GM18505 (cell line): ENCODE measurements at regions not wholly inside any gene's neighbourhood (a gene's known extent, or its start where the extent isn't known, plus 50 kb on each side); places are given as distances from the start of the nearest gene placed in this dataset.

Experiments
- ATAC-seq: cut with Tn5 transposase; IDR thresholded peaks from one replicate; pipeline ENCODE4 v1.9.1; 2021; ENCODE audit not compliant: unreplicated experiment
- POLR2A ChIP-seq: IDR thresholded peaks from 4 replicates; pipeline ENCODE4 v1.6.1; 2011; ENCODE audit warnings: borderline replicate concordance; ENCODE audit not compliant: insufficient read depth, insufficient read length; ENCODE audit errors: extremely low read depth

- no peak for TF ChIP-seq POLR2A
- no peak for ATAC-seq
Measured at GRCh38 chr3:166498446-166498845, 661.2 kb upstream of the BCHE start.

GRCh38 chr3:166489826-166490225 is 652.6 kb upstream of the BCHE start:
- no peak for TF ChIP-seq POLR2A
- no peak for ATAC-seq

- no peak for ATAC-seq
Measured at GRCh38 chr3:166488977-166489672, 651.9 kb upstream of the BCHE start.

GRCh38 chr3:166484470-166484869 is 647.2 kb upstream of the BCHE start:
- no peak for ATAC-seq
- no peak for TF ChIP-seq POLR2A

More at GRCh38 chr3:166488977-166489672, 651.9 kb upstream of the BCHE start:
- TF ChIP-seq POLR2A: no peak

GRCh38 chr3:166481340-166481739 is 644.1 kb upstream of the BCHE start:
- no peak for TF ChIP-seq POLR2A
- ATAC-seq: no peak

GRCh38 chr3:166478356-166478755 is 641.1 kb upstream of the BCHE start:
- no peak for ATAC-seq
- no peak for TF ChIP-seq POLR2A

- ATAC-seq: no peak
- TF ChIP-seq POLR2A: no peak
Measured at GRCh38 chr3:166473501-166473900, 636.3 kb upstream of the BCHE start.

GRCh38 chr3:166472015-166472414 is 634.8 kb upstream of the BCHE start:
- no peak for ATAC-seq
- TF ChIP-seq POLR2A: no peak

GRCh38 chr3:166471074-166471767 is 634.0 kb upstream of the BCHE start:
- TF ChIP-seq POLR2A: no peak
- no peak for ATAC-seq

GRCh38 chr3:166462891-166463470 is 625.8 kb upstream of the BCHE start:
- no peak for ATAC-seq
- TF ChIP-seq POLR2A: no peak

- no peak for TF ChIP-seq POLR2A
- ATAC-seq: no peak
Measured at GRCh38 chr3:166461626-166462025, 624.4 kb upstream of the BCHE start.

- TF ChIP-seq POLR2A: no peak
- ATAC-seq: no peak
Measured at GRCh38 chr3:166457382-166457781, 620.2 kb upstream of the BCHE start.

GRCh38 chr3:166456286-166456685 is 619.1 kb upstream of the BCHE start:
- TF ChIP-seq POLR2A: no peak
- ATAC-seq: no peak

GRCh38 chr3:166455744-166456143 is 618.5 kb upstream of the BCHE start:
- TF ChIP-seq POLR2A: no peak

More at GRCh38 chr3:166455744-166456143, 618.5 kb upstream of the BCHE start:
- ATAC-seq: no peak
